ENCODE measurements at regions not wholly inside any gene's neighbourhood (a gene's known extent, or its start where the extent isn't known, plus 50 kb on each side); places are given as distances from the start of the nearest gene placed in this dataset.

GRCh38 chr10:118868589-118868988, 113.8 kb upstream of the CACUL1 start:
- no peak for TF ChIP-seq ZNF639 (tag by site-specific recombination; IDR thresholded peaks at IDR 0.05)
- no peak for TF ChIP-seq ZNF777 (tag by site-specific recombination; IDR thresholded peaks at IDR 0.05; ENCODE audit: borderline replicate concordance)
- TF ChIP-seq GLI4 (tag by site-specific recombination; IDR thresholded peaks at IDR 0.05), result no peak
- no peak for TF ChIP-seq ZBTB21 (tag by site-specific recombination; IDR thresholded peaks at IDR 0.05)
- TF ChIP-seq PATZ1 (tag by site-specific recombination; IDR thresholded peaks at IDR 0.05), result no peak
- TF ChIP-seq ZNF248 (tag by site-specific recombination; IDR thresholded peaks at IDR 0.05), result no peak
- no peak for TF ChIP-seq REST (tag by site-specific recombination; IDR thresholded peaks at IDR 0.05)
- TF ChIP-seq CTCF (tag by site-specific recombination; IDR thresholded peaks at IDR 0.05), result no peak
- no peak for TF ChIP-seq ZNF600 (tag by site-specific recombination; IDR thresholded peaks at IDR 0.05)
